K562 (cell line): ENCODE measurements at regions not wholly inside any gene's neighbourhood (a gene's known extent, or its start where the extent isn't known, plus 50 kb on each side); places are given as distances from the start of the nearest gene placed in this dataset.

Experiments
- CHD4 ChIP-seq: fragments of 200-600 bp; sonication (generic); IDR thresholded peaks from 3 replicates; pipeline ENCODE4 v1.6.1; 2012; ENCODE audit warnings: low read depth, mild to moderate bottlenecking, mixed read lengths, low read length, inconsistent platforms; ENCODE audit not compliant: insufficient read depth, insufficient replicate concordance, poor library complexity, severe bottlenecking
- NFXL1 ChIP-seq: fragments of 450-650 bp; formaldehyde crosslinking; IDR thresholded peaks from 2 replicates; pipeline ENCODE4 v1.4.0; 2021; ENCODE audit warnings: mild to moderate bottlenecking
- PURB ChIP-seq: sonication (generic); formaldehyde crosslinking; IDR thresholded peaks from 2 replicates; pipeline ENCODE4 v1.9.0; 2021; ENCODE audit warnings: low read depth, mild to moderate bottlenecking, missing genetic modification reagents
- TAF1 ChIP-seq: IDR thresholded peaks from 2 replicates; pipeline ENCODE4 v1.6.1; 2011; ENCODE audit warnings: mild to moderate bottlenecking, low read length, moderate library complexity; ENCODE audit not compliant: insufficient read depth, control insufficient read depth, severe bottlenecking; ENCODE audit errors: extremely low read depth
- ZNF253 ChIP-seq: fragments of 250-450 bp; sonication (Bioruptor Pico); conservative IDR thresholded peaks from 2 replicates; pipeline ENCODE4 v1.6.1; 2021; ENCODE audit warnings: mild to moderate bottlenecking
- ZNF445 ChIP-seq: fragments of 250-450 bp; sonication (Bioruptor Pico); IDR thresholded peaks from 2 replicates; pipeline ENCODE4 v1.4.0; 2020; ENCODE audit warnings: low read depth, mild to moderate bottlenecking, moderate library complexity
- TF ChIP-seq, protein P1 (sequence below), 2 experiments: fragments of 450-650 bp in 1 of 2; sonication (generic) in 1 of 2; formaldehyde crosslinking in 1 of 2; IDR thresholded peaks; 2 replicates each; pipeline versions ENCODE4 v1.7.1 to v1.9.0; 2016 to 2022; ENCODE audit warnings: inconsistent platforms in 1 of 2, mild to moderate bottlenecking in 1 of 2, missing genetic modification reagents in 1 of 2

DNA sequence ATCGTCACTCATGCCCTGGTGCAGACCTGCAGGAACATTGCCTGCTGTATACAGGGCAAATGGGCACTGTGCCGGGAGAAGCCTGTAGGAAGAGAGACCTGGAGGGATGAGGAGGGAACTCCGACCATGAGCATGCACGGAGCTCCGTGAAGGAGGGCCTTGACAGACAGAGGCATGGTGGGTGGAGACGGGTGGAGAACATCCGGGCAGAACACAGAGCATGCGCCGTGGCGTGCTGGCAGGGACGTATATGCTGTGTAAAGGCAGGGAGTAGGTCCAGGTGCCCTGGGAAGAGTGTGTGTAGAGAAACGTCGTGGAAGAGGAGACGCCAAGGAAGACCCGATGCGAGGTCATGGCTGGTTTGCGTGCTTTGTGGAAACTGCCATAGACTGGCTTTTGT, 133.0 kb upstream of the FAN1 start:
- TF ChIP-seq, protein P1, sequence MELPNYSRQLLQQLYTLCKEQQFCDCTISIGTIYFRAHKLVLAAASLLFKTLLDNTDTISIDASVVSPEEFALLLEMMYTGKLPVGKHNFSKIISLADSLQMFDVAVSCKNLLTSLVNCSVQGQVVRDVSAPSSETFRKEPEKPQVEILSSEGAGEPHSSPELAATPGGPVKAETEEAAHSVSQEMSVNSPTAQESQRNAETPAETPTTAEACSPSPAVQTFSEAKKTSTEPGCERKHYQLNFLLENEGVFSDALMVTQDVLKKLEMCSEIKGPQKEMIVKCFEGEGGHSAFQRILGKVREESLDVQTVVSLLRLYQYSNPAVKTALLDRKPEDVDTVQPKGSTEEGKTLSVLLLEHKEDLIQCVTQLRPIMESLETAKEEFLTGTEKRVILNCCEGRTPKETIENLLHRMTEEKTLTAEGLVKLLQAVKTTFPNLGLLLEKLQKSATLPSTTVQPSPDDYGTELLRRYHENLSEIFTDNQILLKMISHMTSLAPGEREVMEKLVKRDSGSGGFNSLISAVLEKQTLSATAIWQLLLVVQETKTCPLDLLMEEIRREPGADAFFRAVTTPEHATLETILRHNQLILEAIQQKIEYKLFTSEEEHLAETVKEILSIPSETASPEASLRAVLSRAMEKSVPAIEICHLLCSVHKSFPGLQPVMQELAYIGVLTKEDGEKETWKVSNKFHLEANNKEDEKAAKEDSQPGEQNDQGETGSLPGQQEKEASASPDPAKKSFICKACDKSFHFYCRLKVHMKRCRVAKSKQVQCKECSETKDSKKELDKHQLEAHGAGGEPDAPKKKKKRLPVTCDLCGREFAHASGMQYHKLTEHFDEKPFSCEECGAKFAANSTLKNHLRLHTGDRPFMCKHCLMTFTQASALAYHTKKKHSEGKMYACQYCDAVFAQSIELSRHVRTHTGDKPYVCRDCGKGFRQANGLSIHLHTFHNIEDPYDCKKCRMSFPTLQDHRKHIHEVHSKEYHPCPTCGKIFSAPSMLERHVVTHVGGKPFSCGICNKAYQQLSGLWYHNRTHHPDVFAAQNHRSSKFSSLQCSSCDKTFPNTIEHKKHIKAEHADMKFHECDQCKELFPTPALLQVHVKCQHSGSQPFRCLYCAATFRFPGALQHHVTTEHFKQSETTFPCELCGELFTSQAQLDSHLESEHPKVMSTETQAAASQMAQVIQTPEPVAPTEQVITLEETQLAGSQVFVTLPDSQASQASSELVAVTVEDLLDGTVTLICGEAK (IDR thresholded peaks at IDR 0.05): no peak
- TF ChIP-seq, protein P1 (CRISPR knock-in tag; IDR thresholded peaks at IDR 0.05): no peak
- no peak for TF ChIP-seq ZNF253 (CRISPR knock-in tag)
- no peak for TF ChIP-seq CHD4
- no peak for TF ChIP-seq NFXL1 (CRISPR knock-in tag)
- TF ChIP-seq TAF1: no peak
- TF ChIP-seq PURB (CRISPR knock-in tag): no peak
- no peak for TF ChIP-seq ZNF445 (CRISPR knock-in tag)
